ENCODE measurements at regions not wholly inside any gene's neighbourhood (a gene's known extent, or its start where the extent isn't known, plus 50 kb on each side); places are given as distances from the start of the nearest gene placed in this dataset.
"Not testable (repeated sequence)": the region's sequence is repeated elsewhere in the genome, so short reads cannot be mapped to it uniquely, and the experiment has no call there.

DNA sequence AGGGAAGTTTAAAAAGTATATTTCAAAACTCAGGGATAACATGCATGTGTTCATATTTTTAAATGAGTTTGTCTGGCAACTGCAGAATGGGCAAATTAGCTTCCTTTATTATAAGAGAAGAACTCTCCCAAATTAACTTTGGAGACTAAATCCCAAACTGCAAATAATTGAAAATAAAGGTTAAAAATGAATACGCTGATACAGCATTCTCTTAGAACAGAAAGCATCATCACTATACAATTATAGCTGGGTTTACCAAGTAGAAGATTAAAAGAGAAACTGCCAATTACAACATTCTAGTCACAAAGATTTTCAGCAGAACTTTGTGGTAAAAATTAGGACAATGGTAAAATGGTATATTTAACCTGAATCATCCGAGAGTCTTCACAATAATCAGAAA, 73.3 kb downstream of the OLFM4 start:
- Histone ChIP-seq H3K4me3 (ENCODE audit: low read depth, low read length) (no peak overlapping the region), H3K27ac (ENCODE audit: low read depth) (no peak overlapping the region), H3K4me1 (ENCODE audit: insufficient read depth) (no peaks in the 10 kb centered on the region), H3K36me3 (ENCODE audit: insufficient read depth) (no peaks in the 10 kb centered on the region)
- no peak for DNase-seq (ENCODE audit: extremely low spot score)
- WGBS: 93% methylated on average over 2 of the region's 2 CpGs

- DNase-seq (ENCODE audit: extremely low spot score): no peak
- H3K4me3 ChIP-seq (ENCODE audit: low read depth, low read length): no peak overlapping the region
- H3K36me3 ChIP-seq (ENCODE audit: insufficient read depth): no peaks in the 10 kb centered on the region
- WGBS: 30% methylated on average over 2 of the region's 2 CpGs
- H3K4me1 ChIP-seq (ENCODE audit: insufficient read depth): no peaks in the 10 kb centered on the region
- no peak overlapping the region for H3K27ac ChIP-seq (ENCODE audit: low read depth)
These were observed 75.5 kb downstream of the OLFM4 start for GRCh38 chr13:53104136-53104535.

- H3K4me3 ChIP-seq (ENCODE audit: low read depth, low read length): no peak overlapping the region
- no peaks in the 10 kb centered on the region for H3K4me1 ChIP-seq (ENCODE audit: insufficient read depth)
- no peaks in the 10 kb centered on the region for H3K36me3 ChIP-seq (ENCODE audit: insufficient read depth)
- 85% methylated on average over 3 of the region's 3 CpGs for WGBS
- no peak for DNase-seq (ENCODE audit: extremely low spot score)
- no peak overlapping the region for H3K27ac ChIP-seq (ENCODE audit: low read depth)
These were observed 76.9 kb downstream of the OLFM4 start for GRCh38 chr13:53105477-53105876.

- no peak overlapping the region for H3K4me3 ChIP-seq (ENCODE audit: low read depth, low read length)
- H3K27ac ChIP-seq (ENCODE audit: low read depth): no peak overlapping the region
- H3K4me1 ChIP-seq (ENCODE audit: insufficient read depth): no peaks in the 10 kb centered on the region
- DNase-seq (ENCODE audit: extremely low spot score): no peak
- WGBS: 88% methylated on average over 3 of the region's 3 CpGs
- H3K36me3 ChIP-seq (ENCODE audit: insufficient read depth): no peaks in the 10 kb centered on the region
These were observed 77.3 kb downstream of the OLFM4 start for GRCh38 chr13:53105890-53106289.

GRCh38 chr13:53110181-53110580, 81.6 kb downstream of the OLFM4 start:
- 74% methylated on average over 2 of the region's 2 CpGs for WGBS
- no peaks in the 10 kb centered on the region for H3K36me3 ChIP-seq (ENCODE audit: insufficient read depth)
- DNase-seq (ENCODE audit: extremely low spot score): no peak
- no peaks in the 10 kb centered on the region for H3K4me1 ChIP-seq (ENCODE audit: insufficient read depth)
- H3K4me3 ChIP-seq (ENCODE audit: low read depth, low read length): no peak overlapping the region
- no peak overlapping the region for H3K27ac ChIP-seq (ENCODE audit: low read depth)

DNA sequence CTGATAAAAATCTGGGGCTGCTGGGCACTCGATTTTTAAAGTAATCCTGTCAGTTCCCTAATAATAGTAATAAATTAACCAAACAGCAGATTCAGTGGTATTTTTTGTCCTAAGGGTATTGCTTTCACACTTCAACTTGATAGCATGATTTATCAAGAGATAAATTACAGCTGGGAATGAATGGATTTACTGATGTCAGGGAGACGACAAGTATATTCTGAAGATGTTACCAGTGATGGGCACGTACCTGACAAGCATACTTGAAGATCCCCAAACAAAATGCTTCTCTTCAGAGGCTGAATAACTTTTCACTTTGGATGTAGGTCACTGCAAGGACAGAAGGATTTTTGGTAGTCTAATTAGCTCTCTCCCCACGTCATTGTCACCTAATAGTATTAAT, 82.0 kb downstream of the OLFM4 start:
- DNase-seq (ENCODE audit: extremely low spot score): no peak
- Histone ChIP-seq H3K4me3 (ENCODE audit: low read depth, low read length) (no peak overlapping the region), H3K4me1 (ENCODE audit: insufficient read depth) (no peaks in the 10 kb centered on the region), H3K36me3 (ENCODE audit: insufficient read depth) (no peaks in the 10 kb centered on the region), H3K27ac (ENCODE audit: low read depth) (no peak overlapping the region)
- WGBS: 64% methylated on average over 4 of the region's 4 CpGs

- Histone ChIP-seq H3K4me3 (ENCODE audit: low read depth, low read length) (no peak overlapping the region), H3K36me3 (ENCODE audit: insufficient read depth) (no peaks in the 10 kb centered on the region), H3K27ac (ENCODE audit: low read depth) (no peak overlapping the region), H3K4me1 (ENCODE audit: insufficient read depth) (no peaks in the 10 kb centered on the region)
- 90% methylated on average over 2 of the region's 2 CpGs for WGBS
- no peak for DNase-seq (ENCODE audit: extremely low spot score)
These were observed 83.9 kb downstream of the OLFM4 start for GRCh38 chr13:53112522-53112921.

DNA sequence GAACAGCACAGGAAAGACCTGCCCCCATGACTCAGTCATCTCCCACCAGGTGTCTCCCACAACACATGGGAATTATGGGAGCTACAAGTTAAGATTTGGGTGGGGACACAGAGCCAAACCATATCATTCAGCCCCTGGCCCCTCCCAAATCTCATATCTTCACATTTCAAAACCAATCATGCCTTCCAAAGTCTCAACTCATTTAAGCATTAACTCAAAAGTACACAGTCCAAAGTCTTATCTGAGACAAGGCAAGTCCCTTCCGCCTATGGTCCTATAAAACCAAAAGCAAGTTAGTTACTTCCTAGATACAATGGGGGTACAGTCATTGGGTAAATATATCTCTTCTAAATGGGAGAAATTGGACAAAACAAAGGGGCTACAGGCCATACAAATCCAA, 88.4 kb downstream of the OLFM4 start:
- DNase-seq (ENCODE audit: extremely low spot score); H3K27ac ChIP-seq (ENCODE audit: low read depth); H3K4me1 ChIP-seq (ENCODE audit: insufficient read depth); H3K4me3 ChIP-seq (ENCODE audit: low read depth, low read length); H3K36me3 ChIP-seq (ENCODE audit: insufficient read depth): not testable (repeated sequence)
- WGBS: 48% methylated on average over 1 of the region's 1 CpG

GRCh38 chr13:53121131-53121773, 92.6 kb downstream of the OLFM4 start:
- DNase-seq (ENCODE audit: extremely low spot score): no peak
- H3K36me3 ChIP-seq (ENCODE audit: insufficient read depth): no peaks in the 10 kb centered on the region
- WGBS: 76% methylated on average over 1 of the region's 1 CpG
- no peak overlapping the region for H3K27ac ChIP-seq (ENCODE audit: low read depth)
- no peak overlapping the region for H3K4me3 ChIP-seq (ENCODE audit: low read depth, low read length)
- H3K4me1 ChIP-seq (ENCODE audit: insufficient read depth): no peaks in the 10 kb centered on the region

- WGBS: 10% methylated on average over 2 of the region's 2 CpGs
- peak; percentile 23 for DNase-seq (ENCODE audit: extremely low spot score)
These were observed 93.3 kb downstream of the OLFM4 start for GRCh38 chr13:53121919-53122318.

DNA sequence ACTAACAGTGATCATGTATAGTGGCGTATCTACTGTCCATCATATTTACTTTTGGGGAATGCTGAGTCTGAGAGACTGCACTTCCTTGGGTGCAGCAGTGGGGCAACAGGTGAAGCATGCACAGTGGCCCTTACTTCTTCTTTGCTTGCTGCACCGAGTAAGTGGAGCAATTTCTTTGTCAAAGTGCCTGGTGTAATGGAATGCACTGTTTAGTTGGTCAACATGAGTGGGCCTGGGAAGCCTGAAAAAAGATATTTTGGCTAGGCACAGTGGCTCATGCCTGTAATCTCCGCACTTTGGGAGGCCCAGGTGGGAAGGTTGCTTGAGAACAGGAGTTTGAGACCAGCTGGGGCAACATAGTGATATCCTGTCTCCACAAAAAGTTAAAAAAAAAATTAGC, 94.9 kb downstream of the OLFM4 start:
- DNase-seq (ENCODE audit: extremely low spot score): no peak
- Histone ChIP-seq H3K4me1 (ENCODE audit: insufficient read depth) (no peaks in the 10 kb centered on the region), H3K36me3 (ENCODE audit: insufficient read depth) (no peaks in the 10 kb centered on the region), H3K27ac (ENCODE audit: low read depth) (no peak overlapping the region), H3K4me3 (ENCODE audit: low read depth, low read length) (no peak overlapping the region)
- 89% methylated on average over 3 of the region's 3 CpGs for WGBS

More at GRCh38 chr13:53121919-53122318, 93.3 kb downstream of the OLFM4 start:
- Histone ChIP-seq H3K36me3 (ENCODE audit: insufficient read depth) (no peaks in the 10 kb centered on the region), H3K4me3 (ENCODE audit: low read depth, low read length) (no peak overlapping the region), H3K27ac (ENCODE audit: low read depth) (no peak overlapping the region), H3K4me1 (ENCODE audit: insufficient read depth) (no peaks in the 10 kb centered on the region)

- no peaks in the 10 kb centered on the region for H3K36me3 ChIP-seq (ENCODE audit: insufficient read depth)
- no peaks in the 10 kb centered on the region for H3K4me1 ChIP-seq (ENCODE audit: insufficient read depth)
- WGBS: 85% methylated on average over 3 of the region's 3 CpGs
- no peak overlapping the region for H3K27ac ChIP-seq (ENCODE audit: low read depth)
- no peak for DNase-seq (ENCODE audit: extremely low spot score)
- no peak overlapping the region for H3K4me3 ChIP-seq (ENCODE audit: low read depth, low read length)
These were observed 96.0 kb downstream of the OLFM4 start for GRCh38 chr13:53124623-53125022.

- DNase-seq (ENCODE audit: extremely low spot score): peak; percentile 50
- WGBS: 20% methylated on average over 1 of the region's 1 CpG
- Histone ChIP-seq H3K4me1 (ENCODE audit: insufficient read depth) (no peaks in the 10 kb centered on the region), H3K27ac (ENCODE audit: low read depth) (no peak overlapping the region), H3K4me3 (ENCODE audit: low read depth, low read length) (no peak overlapping the region), H3K36me3 (ENCODE audit: insufficient read depth) (no peaks in the 10 kb centered on the region)
These were observed 98.2 kb downstream of the OLFM4 start for GRCh38 chr13:53126841-53127245.

GRCh38 chr13:53127373-53127772, 98.8 kb downstream of the OLFM4 start:
- WGBS: 54% methylated on average over 2 of the region's 2 CpGs
- Histone ChIP-seq H3K4me1 (ENCODE audit: insufficient read depth) (no peaks in the 10 kb centered on the region), H3K36me3 (ENCODE audit: insufficient read depth) (no peaks in the 10 kb centered on the region), H3K27ac (ENCODE audit: low read depth) (no peak overlapping the region), H3K4me3 (ENCODE audit: low read depth, low read length) (no peak overlapping the region)
- no peak for DNase-seq (ENCODE audit: extremely low spot score)

- DNase-seq (ENCODE audit: extremely low spot score): no peak
- Histone ChIP-seq H3K4me1 (ENCODE audit: insufficient read depth) (no peaks in the 10 kb centered on the region), H3K36me3 (ENCODE audit: insufficient read depth) (no peaks in the 10 kb centered on the region), H3K27ac (ENCODE audit: low read depth) (no peak overlapping the region), H3K4me3 (ENCODE audit: low read depth, low read length) (no peak overlapping the region)
- 89% methylated on average over 2 of the region's 2 CpGs for WGBS
These were observed 101.3 kb downstream of the OLFM4 start for GRCh38 chr13:53129864-53130393.
